ENCODE measurements at regions not wholly inside any gene's neighbourhood (a gene's known extent, or its start where the extent isn't known, plus 50 kb on each side); places are given as distances from the start of the nearest gene placed in this dataset.

DNA sequence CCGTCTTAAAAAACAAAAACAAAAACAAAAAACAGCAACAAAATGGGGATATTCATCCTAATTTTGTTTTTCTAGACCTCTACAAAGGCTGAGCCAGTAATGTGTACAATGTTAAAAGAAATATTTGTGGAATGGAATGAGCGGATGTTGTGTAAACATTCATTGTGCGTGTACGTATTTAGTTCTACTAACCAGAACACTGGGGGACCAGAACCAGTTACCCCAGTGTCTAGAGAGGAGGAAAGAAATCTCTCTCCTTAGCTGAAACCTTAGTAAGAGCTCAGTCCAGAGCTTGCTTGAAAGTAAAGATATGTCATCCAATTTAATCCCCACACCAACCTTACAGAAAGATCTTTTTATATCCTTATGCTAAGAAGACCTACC is 106.7 kb upstream of the CPEB4 start:
- DNase-seq (ENCODE audit: low spot score), result peak; percentile 24

- DNase-seq (ENCODE audit: low spot score), result peak; percentile 63
Observed at GRCh38 chr5:173781816-173782670, 106.1 kb upstream of the CPEB4 start.

DNA sequence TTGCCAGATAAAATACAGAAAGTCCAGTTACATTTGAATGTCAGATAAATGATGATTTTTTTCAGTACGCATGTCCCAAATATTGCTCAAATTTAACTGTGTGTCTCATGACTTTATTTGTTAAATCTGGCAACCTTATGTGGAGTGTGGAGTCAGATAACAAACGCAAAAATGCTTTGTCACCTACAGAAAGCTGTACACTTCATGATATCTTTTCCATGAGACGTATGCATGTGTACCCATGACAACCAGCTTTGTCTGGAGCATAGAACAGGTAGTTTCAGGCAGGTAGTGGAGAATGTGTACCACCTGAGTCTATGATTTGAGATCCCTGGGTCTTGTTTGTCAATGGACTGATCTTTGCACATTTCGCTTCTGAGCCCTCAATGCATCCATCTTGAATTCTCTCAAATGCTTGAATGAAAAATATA is 105.5 kb upstream of the CPEB4 start:
- no peak for DNase-seq (ENCODE audit: low spot score)

DNA sequence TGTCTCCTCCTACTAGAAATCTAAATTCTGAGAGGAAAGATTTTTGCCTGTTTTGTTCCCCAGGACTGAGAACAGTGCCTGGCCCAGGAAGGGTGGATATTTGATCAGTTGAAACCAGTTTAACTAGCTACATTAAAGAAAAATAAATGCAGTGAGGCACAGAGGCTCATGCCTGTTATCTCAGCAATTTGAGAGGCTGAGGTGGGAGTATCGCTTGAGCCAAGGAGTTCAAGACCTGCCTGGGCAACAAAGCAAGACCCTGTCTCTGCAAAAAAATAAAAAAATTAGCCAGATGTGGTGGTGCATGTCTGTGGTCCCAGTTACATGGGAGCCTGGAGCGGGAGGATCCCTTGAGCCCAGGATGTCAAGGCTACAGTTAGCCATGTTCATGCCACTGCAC is 104.8 kb upstream of the CPEB4 start:
- DNase-seq (ENCODE audit: low spot score), result no peak

DNA sequence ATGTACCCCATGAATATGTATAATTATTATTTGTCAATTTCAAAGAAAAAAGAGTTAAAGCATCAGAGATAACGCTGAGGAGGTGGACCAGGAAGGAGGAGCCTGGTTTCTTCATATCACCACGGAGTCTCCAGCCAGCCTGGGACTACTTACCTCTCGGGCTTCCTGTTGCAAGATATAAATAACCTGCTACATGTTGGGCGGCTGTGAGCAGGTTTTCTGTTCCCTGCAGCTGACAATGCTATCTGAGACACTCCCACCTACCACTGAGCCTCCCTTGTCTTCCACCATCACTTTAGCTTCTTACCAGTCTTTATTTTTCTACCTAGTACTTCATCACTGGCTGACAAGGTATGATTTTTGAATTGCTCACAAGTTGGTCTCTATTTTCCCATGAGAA is 102.7 kb upstream of the CPEB4 start:
- DNase-seq (ENCODE audit: low spot score), result no peak

- no peak for DNase-seq (ENCODE audit: low spot score)
Observed at GRCh38 chr5:173785866-173786265, 102.3 kb upstream of the CPEB4 start.

DNA sequence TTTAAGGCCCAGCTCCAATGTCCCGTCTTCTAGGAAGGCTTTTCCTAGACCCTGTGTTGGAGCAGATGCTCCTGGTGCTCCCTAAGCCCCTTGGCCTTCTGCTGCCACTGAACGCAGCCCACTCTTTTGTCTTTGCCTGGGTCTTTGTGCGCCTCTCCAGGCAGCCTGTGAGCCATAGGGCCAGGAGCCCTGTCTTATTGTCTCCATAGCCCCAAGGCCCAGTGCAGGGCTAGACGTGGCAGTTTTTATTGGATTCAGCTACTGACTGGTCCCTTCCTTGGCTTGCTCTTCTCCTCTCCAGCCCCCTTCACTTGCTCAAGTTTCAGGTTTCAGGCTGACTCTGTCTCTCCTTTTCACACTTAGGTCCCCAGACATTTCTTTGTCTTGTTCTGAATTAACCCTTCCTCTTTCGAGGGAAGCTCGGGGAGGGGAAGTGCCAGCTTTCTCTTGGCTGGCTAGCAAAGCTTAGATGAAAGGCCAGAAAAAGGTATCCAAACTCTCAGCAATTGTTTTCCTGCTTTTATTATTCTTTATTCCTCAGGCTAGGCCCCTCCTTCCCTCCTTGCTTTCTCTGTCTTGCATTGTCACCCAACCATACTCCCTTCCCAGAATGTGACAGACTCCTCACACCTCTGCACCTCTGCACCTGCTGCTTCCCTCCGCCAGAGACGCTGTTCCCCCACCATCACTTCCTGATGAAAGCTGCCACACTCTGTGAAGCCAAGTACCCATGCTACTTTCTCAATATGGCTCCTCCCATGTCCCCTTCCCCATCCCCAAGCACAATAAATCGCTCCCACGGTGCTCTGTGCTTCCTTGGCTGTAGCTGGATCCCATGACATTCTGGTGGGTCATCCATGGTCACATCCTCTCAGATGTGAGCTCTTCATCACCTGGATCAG is 101.6 kb upstream of the CPEB4 start:
- no peak for DNase-seq (ENCODE audit: low spot score)

DNA sequence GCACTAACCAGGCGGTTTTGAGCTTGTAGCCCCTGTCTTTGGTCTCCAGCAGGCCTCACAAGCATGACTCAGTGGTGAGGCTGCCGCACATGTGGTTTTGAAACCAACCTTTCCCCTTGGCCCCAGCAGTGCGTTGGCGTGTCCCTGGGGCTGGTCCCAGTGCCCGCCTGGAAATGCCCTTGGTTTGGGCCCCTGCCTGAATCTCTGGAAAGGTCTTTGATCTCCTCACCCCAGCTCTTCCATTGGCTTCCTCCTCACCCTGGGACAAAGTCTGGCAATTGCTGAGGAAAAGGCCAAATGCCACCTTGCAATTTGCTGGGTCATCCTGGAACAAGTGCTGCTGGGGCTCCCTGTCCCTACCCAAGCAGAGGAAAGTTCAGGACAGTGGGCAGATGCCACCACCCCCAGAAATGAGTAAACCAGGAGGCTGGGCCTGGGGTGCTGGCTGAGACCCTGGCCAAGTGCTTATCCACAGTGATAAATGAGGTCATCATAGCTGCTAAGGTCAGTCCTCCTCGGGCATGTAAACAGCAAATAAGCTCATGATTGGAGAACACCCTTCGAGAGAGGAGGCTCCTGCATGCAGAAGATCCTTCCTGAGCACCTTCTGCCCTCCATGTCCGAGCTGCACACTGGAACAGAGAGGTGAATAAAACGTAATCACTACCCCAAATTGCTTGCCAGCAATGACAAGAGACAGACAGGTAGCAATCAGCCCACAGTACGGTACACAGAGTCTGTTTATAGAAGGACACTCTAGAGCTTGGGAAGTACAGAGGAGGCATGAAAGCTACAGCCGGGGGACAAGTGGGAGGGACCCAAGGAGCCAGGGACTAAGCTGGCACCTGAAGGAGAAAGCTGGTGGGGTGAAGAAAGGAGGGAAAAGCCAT is 98.9 kb upstream of the CPEB4 start:
- no peak for DNase-seq (ENCODE audit: low spot score)

DNA sequence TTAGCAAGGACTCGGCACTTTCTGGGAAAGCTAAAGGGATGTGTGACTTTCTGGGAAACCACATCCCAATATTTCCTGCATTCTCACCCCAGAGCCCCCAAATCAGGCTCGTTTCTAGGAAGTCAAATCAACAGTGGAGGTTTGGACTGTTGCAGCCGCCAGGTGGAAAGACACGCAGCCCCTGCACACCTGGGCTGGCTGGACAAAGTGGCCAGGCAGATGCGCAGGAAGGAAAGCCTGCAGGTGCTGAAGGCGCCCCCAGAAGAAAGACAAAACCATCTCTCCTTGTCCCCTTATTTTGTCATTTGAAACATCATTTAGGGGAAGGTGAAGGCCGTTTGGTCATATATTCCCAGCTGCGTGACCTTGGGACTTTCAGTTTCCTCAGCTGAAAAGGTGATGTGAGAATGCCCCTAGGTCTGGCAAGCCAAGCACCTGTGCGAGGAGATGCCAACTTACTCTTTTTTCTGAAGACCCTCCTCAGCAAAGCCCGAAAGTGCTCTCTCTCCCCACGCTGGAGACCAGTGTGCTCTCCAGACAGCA is 97.9 kb upstream of the CPEB4 start:
- DNase-seq (ENCODE audit: low spot score), result no peak

DNA sequence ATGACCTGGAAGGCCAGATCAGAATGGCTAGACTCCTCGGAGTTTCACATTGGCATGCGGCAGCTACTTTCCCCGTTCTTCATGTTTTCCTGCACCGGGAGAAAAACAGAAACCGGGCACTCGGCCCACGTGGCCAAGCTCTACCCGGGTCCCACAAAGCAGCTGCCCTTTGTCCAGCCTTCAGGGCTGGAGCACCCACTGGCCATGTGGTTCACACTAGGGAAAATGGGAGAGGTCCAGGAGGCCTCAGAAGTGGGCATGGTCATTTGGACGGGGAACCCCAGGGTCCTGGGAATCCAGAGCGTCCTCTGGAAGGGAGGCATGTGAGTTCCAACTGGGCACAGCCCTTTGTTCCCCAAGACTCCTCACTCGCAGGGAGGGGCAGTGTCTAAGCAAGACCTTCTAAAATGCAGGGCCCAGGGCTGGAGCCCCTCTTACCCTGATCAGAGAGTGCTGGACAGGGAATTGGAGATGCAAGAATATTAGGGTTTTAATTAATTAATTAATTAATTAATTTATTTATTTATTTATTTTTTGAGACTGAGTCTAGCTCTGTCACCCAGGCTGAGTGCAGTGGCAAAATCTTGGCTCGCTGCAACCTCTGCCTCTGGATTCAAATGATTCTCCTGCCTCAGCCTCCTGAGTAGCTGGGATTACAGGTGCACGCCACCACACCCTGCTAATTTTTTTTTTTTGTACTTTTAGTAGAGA is 97.2 kb upstream of the CPEB4 start:
- DNase-seq (ENCODE audit: low spot score), result no peak

DNA sequence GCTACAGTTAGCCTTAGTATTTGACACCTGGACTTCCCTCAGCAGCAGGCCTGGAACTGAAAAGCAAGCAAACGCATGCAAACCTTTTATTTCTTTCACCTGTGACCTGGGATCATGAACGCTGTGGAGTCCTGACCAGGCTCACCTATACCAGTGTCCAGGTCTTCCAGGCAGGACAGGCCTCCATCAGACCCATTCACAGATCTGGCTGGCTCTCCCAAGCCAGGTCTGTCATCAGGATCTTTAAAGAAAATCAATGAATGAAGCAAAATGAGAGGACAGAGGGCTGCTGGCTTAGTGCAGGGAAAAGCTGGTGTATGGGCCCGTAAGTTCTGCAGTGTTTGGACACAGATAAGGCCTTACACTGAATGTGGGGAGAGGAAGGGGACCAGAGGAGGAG is 96.3 kb upstream of the CPEB4 start:
- DNase-seq (ENCODE audit: low spot score), result no peak

DNA sequence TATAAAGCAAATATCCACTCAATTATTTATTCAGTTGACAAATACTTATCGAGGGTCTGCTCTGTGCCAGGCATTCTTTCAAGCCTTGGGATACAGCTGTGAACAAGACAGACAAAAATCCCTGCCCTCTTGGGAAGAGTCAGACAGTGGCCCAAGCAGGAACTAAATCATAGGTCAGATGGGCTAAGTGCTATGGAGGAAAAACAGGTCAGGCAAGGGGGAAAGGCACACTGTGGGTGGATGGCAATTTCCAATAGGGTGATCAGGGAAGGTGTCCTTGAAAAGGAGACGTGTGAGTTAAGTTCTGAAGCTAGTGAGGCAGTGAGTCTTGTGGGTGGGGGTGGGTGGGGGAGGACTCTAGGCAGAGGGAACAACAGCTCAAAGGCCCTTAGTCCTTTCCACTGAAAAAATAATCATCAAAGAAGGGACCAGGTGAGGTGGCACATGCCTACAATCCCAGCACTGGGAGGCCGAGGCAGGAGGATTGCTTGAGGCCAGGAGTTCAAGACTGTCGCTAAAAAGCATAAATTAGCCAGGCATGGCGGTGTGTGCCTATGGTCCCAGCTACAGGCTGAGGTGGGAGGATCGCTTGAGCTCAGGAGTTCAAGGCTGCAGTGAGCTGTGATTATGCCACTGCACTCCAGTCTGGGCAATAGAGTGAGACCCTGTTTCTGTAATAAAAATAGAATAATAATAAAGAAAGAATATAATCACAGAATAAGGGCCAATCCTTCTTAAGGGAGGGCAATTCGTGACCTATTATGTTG is 95.2 kb upstream of the CPEB4 start:
- peak; percentile 46 for DNase-seq (ENCODE audit: low spot score)

- peak; percentile 82 for DNase-seq (ENCODE audit: low spot score)
Observed at GRCh38 chr5:173793648-173794548, 94.3 kb upstream of the CPEB4 start.

DNA sequence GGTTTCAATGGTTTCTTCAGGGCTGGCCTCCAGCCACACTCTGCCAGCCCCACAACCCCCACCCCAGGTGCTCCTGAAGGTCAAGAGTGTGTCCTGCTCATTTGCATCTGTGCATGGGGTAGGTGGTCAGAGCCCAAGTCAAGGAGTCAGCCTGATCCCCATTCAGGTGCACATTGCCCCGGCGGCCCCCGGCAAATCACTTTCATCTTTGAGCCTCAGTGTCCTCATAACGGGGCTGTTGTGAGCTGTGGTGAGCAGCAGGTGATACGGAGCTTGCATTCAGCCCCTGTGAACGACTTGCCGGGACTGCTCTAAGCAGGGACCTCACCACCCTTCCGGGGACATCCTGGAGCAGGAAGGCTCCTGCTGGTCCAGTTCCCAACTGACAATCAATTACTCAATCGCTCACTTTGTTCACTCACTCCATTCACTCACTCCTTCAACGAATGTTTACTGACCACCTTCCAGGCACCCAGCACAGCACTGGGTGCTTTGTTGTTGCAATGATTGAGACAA is 93.2 kb upstream of the CPEB4 start:
- no peak for DNase-seq (ENCODE audit: low spot score)

DNA sequence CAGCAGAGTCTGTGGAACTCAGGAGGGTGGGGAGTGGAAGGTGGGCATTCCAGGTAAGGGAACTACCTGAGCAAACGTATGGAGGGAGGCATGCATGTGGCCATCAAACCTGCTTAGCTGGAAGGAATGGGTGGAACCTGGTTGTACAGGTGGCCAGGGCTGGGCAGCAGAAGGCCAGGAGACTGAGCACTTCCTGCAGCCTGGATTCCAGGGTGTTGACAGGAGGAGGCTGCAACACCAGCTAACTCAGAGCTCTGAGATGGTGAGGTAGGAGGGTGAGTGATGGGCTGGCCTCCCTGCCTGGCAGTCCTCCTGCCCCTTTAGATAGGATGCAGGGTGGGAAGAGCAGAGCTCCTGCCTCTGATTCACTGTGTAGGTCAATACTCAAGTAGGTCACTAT is 92.5 kb upstream of the CPEB4 start:
- peak; percentile 83 for DNase-seq (ENCODE audit: low spot score)

GRCh38 chr5:173796721-173797495 is 91.2 kb upstream of the CPEB4 start:
- no peak for DNase-seq (ENCODE audit: low spot score)

DNA sequence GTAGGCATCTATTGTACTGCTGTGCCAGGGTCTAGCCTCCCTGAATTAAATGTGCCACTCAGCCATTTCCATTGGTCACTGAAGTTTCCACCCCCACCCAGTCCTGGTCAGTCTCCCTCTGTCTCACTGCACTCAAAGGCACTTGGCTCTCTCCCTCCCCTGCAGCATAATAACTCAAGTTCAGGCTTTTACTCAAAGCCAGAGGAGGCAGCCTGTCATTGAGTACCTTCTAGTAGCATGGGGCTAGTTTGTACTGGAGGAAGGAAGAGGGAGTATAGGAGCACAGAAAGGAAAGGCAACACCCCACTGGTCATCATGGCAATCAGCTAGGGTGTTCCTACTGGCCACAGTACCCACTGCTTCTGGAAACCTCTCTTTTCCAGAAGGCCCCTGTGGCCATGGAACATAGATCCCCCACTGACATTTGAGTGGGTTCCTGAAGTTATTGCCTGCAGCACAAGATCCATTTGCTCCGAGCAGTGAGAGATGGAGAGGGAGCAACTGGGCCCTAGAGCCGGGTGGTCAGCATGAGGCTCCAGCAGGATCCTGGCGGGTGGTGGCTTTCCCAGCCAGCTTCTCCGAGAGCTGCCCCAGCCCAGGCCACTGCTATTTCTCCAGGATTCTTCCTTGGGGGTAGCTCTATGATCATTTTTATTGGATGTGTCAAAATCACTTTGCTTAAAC is 89.9 kb upstream of the CPEB4 start:
- no peak for DNase-seq (ENCODE audit: low spot score)

All from HT-29 (cell line).